Keratinocyte (primary cell): ENCODE measurements at regions not wholly inside any gene's neighbourhood (a gene's known extent, or its start where the extent isn't known, plus 50 kb on each side); places are given as distances from the start of the nearest gene placed in this dataset.

Source experiments
- DNase-seq: peaks from one replicate; pipeline ENCODE4 v3.0.0-alpha.2; 2011; ENCODE audit warnings: low read depth, missing footprints, low spot score
- FAIRE-seq: peaks from 2 replicates; lab custom pipeline; 2011; peaks lifted over from hg19 to GRCh38; lab: Jason Lieb, UNC
- H2AFZ ChIP-seq: 2 replicates; pipeline ENCODE4 v1.6.0; 2012; ENCODE audit warnings: low read length, control low read depth, inconsistent platforms; ENCODE audit not compliant: control insufficient read depth
- H3K27ac ChIP-seq: 2 replicates; pipeline ENCODE4 v1.5.1; 2011; ENCODE audit warnings: low read length; ENCODE audit not compliant: control insufficient read depth, insufficient read depth
- H3K27me3 ChIP-seq: 3 replicates; pipeline ENCODE4 v1.6.0; 2011; ENCODE audit warnings: low read length; ENCODE audit not compliant: control insufficient read depth, insufficient read depth; ENCODE audit errors: extremely low read depth
- H3K36me3 ChIP-seq, 2 experiments: 2 replicates in 1 of 2; 3 replicates in 1 of 2; pipeline ENCODE4 v1.5.1; 2011; ENCODE audit warnings: low read length in 2 of 2, mild to moderate bottlenecking in 1 of 2; ENCODE audit not compliant: control insufficient read depth in 2 of 2, insufficient read depth in 2 of 2; ENCODE audit errors: extremely low read depth in 1 of 2
- H3K4me1 ChIP-seq: 3 replicates; pipeline ENCODE4 v1.5.1; 2011; ENCODE audit warnings: low read length; ENCODE audit not compliant: control insufficient read depth, insufficient read depth; ENCODE audit errors: extremely low read depth
- H3K4me2 ChIP-seq: 3 replicates; pipeline ENCODE4 v1.6.0; 2011; ENCODE audit warnings: low read depth, low read length; ENCODE audit not compliant: control insufficient read depth, insufficient read depth; ENCODE audit errors: extremely low read depth
- H3K4me3 ChIP-seq, 3 experiments: fragments of 200-600 bp in 1 of 3; sonication (generic) in 1 of 3; 2 replicates in 2 of 3; 3 replicates in 1 of 3; pipeline ENCODE4 v1.5.1; 2011 to 2016; ENCODE audit warnings: low read length in 3 of 3, mild to moderate bottlenecking in 3 of 3, control low read depth in 2 of 3, inconsistent platforms in 1 of 3, low read depth in 1 of 3, mixed read lengths in 1 of 3, mixed run types in 1 of 3, moderate library complexity in 1 of 3; ENCODE audit not compliant: control insufficient read depth in 2 of 3, insufficient read depth in 2 of 3; ENCODE audit errors: extremely low read depth in 1 of 3
- H3K79me2 ChIP-seq: 2 replicates; pipeline ENCODE4 v1.6.0; 2012; ENCODE audit warnings: low read length; ENCODE audit not compliant: control insufficient read depth, insufficient read depth
- H3K9ac ChIP-seq: 3 replicates; pipeline ENCODE4 v1.6.0; 2011; ENCODE audit warnings: low read length; ENCODE audit not compliant: control insufficient read depth, insufficient read depth; ENCODE audit errors: extremely low read depth
- H3K9me1 ChIP-seq: 3 replicates; pipeline ENCODE4 v1.6.0; 2011; ENCODE audit warnings: low read length; ENCODE audit not compliant: control insufficient read depth, insufficient read depth; ENCODE audit errors: extremely low read depth
- H3K9me3 ChIP-seq: 2 replicates; pipeline ENCODE4 v1.5.1; 2012; ENCODE audit warnings: low read depth, low read length; ENCODE audit not compliant: control insufficient read depth
- H4K20me1 ChIP-seq: 3 replicates; pipeline ENCODE4 v1.6.0; 2011; ENCODE audit warnings: low read length; ENCODE audit not compliant: control insufficient read depth, insufficient read depth; ENCODE audit errors: extremely low read depth
- CTCF ChIP-seq, 3 experiments: IDR thresholded peaks in 1 of 3; conservative IDR thresholded peaks in 1 of 3; optimal IDR thresholded peaks in 1 of 3; 2 replicates in 2 of 3; 3 replicates in 1 of 3; pipeline versions ENCODE3 to v1.5.1; 2011; ENCODE audit warnings: low read length in 3 of 3, mild to moderate bottlenecking in 3 of 3, moderate library complexity in 2 of 3, control low read depth in 1 of 3, inconsistent platforms in 1 of 3; ENCODE audit not compliant: insufficient read depth in 2 of 3; ENCODE audit errors: extremely low read depth in 1 of 3
- EZH2 ChIP-seq: IDR thresholded peaks from one replicate; pipeline ENCODE4 v1.6.1; 2012; ENCODE audit warnings: inconsistent platforms, mild to moderate bottlenecking, low read length, moderate library complexity
- dilution Hi-C: fragments of 300-500 bp; cut with MboI; formaldehyde crosslinking; loops from one replicate; pipeline ENCODE4 v1.7.0; 2020; ENCODE audit warnings: low sequenced_read_pairs; ENCODE audit not compliant: extremely low pct_ligation_motif_present

- no peak for TF ChIP-seq CTCF (optimal IDR thresholded peaks at IDR 0.05 in 1 of 3, IDR thresholded peaks at IDR 0.05 in 1 of 3, conservative IDR thresholded peaks at IDR 0.05 in 1 of 3; ENCODE audit: extremely low read depth in 1 of 3, insufficient read depth in 2 of 3, low read length in 3 of 3)
- no peak for DNase-seq
- Histone ChIP-seq H3K79me2 (no peaks in the 10 kb centered on the region), H3K9ac (no peak overlapping the region), H3K27me3 (peaks cover 28% of the 10 kb centered on the region), H4K20me1 (no peaks in the 10 kb centered on the region), H3K9me1 (no peaks in the 10 kb centered on the region), H3K27ac (no peak overlapping the region), H3K4me1 (no peaks in the 10 kb centered on the region), H3K9me3 (no peaks in the 10 kb centered on the region), H3K36me3 (no peaks in the 10 kb centered on the region), H3K4me2 (no peak overlapping the region), H3K4me3 (no peak overlapping the region), H2AFZ (no peak overlapping the region)
- no peak for FAIRE-seq
- dilution Hi-C loops, result no loop called here
Observed at GRCh38 chr15:77715051-77715450, 82.3 kb upstream of the LINGO1 start.

DNA sequence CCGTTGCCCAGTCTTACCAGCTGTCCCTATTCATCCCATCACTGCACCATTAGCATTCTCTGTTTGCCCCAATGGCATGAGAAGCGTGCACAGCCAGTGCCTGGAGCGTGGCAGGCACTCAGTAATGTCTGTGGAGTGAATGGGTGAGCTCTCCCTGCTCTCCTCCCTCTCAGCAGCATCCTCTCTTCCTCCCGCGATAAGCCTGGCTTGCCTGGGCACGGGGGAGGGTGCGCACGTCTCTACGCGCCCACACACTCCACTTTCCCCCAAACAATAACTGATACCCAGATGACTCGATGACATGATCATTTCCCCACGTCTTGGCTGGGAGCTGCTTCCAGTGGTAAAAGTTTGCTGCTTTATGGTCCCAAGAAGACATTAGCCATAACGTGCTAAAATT is 81.8 kb upstream of the LINGO1 start:
- DNase-seq (no peak), FAIRE-seq (no peak)
- Histone ChIP-seq H3K27ac (no peak overlapping the region), H3K9ac (no peak overlapping the region), H3K9me3 (no peaks in the 10 kb centered on the region), H4K20me1 (no peaks in the 10 kb centered on the region), H3K9me1 (no peaks in the 10 kb centered on the region), H3K4me1 (no peaks in the 10 kb centered on the region), H3K27me3 (peaks cover 33% of the 10 kb centered on the region), H3K79me2 (no peaks in the 10 kb centered on the region), H3K36me3 (no peaks in the 10 kb centered on the region), H3K4me3 (no peak overlapping the region), H2AFZ (no peak overlapping the region), H3K4me2 (no peak overlapping the region)
- TF ChIP-seq CTCF (optimal IDR thresholded peaks at IDR 0.05 in 1 of 3, IDR thresholded peaks at IDR 0.05 in 1 of 3, conservative IDR thresholded peaks at IDR 0.05 in 1 of 3; ENCODE audit: extremely low read depth in 1 of 3, insufficient read depth in 2 of 3, low read length in 3 of 3) (no peak), EZH2 (no peak)
- dilution Hi-C loops, result no loop called here
